Upper lobe of left lung (tissue), 4 donors: ENCODE measurements at regions not wholly inside any gene's neighbourhood (a gene's known extent, or its start where the extent isn't known, plus 50 kb on each side); places are given as distances from the start of the nearest gene placed in this dataset.

Experiments
- CTCF ChIP-seq, 6 experiments: fragments of 450-650 bp in 4 of 6; fragments of 200-600 bp in 2 of 6; sonication (generic) in 2 of 6; IDR thresholded peaks; one replicate each; pipeline ENCODE4 v1.5.1; 2016 to 2019; ENCODE audit warnings: antibody characterized with exemption in 6 of 6
- POLR2AphosphoS5 ChIP-seq, 2 donors: sonication (generic); formaldehyde crosslinking; IDR thresholded peaks; one replicate each; pipeline ENCODE4 v1.5.1; 2017; ENCODE audit warnings: antibody characterized with exemption in 2 of 2

- TF ChIP-seq CTCF (IDR thresholded peaks at IDR 0.05) (no peak), POLR2AphosphoS5 (IDR thresholded peaks at IDR 0.05) (no peak)
These were observed 154.1 kb upstream of the CADPS start for GRCh38 chr3:63029326-63029725.
